GM19452 (cell line): ENCODE measurements at regions not wholly inside any gene's neighbourhood (a gene's known extent, or its start where the extent isn't known, plus 50 kb on each side); places are given as distances from the start of the nearest gene placed in this dataset.

Experiments used
- ATAC-seq: cut with Tn5 transposase; IDR thresholded peaks from one replicate; pipeline ENCODE4 v1.9.1; 2021; ENCODE audit not compliant: unreplicated experiment

DNA sequence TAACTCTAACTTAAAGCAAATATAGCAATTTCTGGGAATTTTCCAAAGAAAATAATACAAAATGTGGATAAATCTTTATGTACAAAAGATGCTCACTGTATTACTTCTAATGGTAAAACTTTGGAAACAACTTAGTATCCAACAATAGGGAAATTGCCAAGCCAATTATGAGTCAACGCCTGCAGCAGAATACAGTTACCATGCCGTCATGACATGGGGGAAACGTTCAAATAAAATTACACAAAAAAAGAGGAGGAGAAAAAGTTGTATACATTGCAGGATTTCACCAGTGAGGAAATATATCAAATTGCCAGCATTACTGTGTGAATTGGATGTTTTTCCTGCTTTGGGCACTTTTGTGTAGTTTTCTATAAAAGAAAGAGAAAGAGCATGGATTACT lies 469.6 kb downstream of the SOX9 start:
- ATAC-seq, result no peak

DNA sequence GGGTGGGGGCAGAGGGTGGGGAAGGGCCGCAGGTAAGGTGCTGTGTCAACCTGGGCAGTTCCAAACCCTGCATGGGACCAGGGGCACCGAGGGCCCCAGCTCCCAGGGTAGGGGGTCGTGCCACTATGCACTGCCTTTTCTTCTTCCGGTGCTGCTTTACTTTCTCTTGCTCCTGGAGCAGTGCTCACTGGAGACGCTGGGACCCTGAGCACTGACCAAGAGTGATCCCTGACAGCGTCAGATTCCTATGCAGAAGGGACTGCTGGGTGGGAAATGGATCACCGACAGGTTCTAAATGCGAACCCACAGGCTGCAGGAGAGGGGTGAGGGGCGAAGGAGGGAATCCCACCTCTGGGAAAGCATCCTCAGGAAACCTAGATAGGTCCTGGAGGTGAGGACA lies 470.1 kb downstream of the SOX9 start:
- no peak for ATAC-seq

DNA sequence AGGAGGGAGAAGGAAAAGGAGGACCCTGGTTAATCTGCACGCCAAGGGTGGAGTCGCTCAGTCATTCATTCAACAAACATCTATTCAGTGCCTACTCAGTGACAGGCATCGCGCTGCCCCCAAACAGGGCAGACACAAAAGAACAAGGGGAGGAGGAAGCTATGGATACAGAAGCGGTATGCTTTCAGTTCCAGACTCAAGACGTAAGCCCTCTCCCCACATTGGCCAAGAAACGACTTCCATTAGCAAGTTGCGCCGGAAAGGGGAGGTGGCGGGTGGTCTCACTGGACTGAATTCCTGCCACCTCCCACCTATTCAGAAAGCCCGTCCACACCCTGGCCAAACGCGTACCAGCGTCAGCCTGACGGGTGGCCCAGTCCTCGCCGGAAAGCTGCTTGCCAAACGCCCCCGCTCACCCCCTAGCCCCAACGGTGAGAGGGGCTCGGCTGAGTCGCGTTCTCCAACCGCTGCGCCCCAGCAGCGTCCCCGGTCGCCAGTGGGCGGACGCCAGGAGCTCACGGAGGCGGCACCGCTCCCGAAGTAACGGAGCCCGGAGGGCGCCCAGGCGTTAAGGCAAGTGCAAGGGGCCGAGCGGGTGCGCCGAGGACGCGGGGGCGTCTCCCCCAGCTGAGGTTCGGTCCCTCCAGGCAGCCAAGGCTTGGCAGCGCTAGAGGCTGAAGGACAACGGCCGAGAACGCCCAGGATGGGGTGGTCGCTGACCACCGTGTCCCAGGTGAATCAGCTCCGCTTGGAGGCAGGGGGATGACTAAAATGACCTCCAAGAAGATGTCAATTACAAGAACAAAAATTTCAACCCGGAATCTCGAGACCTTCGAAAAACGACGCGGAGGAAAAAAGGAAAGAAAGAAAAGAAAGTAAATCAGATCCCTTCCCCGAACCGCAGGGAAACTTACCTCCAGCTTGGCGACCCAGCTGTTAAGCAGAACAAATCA lies 470.7 kb downstream of the SOX9 start:
- no peak for ATAC-seq

GRCh38 chr17:72592242-72592966 lies 471.6 kb downstream of the SOX9 start:
- ATAC-seq, result no peak

DNA sequence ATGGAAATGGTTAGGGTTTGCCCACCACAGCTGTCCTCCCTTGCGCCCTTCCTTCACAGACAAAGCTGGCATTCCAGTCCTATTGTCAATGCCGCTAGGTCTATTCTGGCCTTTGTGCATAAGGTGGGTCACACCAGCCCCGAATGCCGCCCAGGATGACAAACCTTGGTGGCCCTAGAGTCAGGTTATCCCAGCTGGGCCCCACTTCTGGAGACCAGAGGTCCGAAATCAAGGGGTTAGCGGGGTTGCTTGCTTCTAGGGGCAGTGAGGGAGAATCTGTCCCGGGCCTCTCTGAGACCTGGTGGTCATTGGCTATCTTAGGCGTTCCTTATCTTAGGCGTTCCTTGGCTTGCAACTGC lies 472.1 kb downstream of the SOX9 start:
- ATAC-seq, result no peak

DNA sequence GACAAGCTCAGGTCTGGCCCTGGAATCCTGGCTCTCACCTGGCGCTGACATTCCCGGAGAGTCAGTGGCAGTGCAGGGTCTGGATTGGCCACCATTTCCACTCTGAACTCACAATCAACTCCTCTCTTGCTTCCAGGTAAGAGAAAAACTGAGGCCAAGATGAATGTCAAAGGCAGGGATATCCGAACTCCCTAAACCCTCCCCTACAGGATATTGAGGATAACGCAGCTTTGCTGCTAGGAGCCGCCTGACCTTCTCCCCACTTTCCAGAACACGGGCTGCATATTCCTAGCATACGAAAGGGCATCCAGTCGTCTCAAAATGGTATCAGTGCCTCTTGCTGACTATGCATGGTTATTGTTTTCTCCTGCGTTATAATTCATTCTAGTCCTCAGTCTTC lies 473.4 kb downstream of the SOX9 start:
- ATAC-seq, result no peak
